NB4 (cell line): ENCODE measurements at regions not wholly inside any gene's neighbourhood (a gene's known extent, or its start where the extent isn't known, plus 50 kb on each side); places are given as distances from the start of the nearest gene placed in this dataset.

Experiments
- DNase-seq: peaks from one replicate; pipeline ENCODE4 v3.0.0; 2010; ENCODE audit warnings: low read depth
- H3K4me3 ChIP-seq: one replicate; pipeline ENCODE4 v1.5.1; 2011; ENCODE audit warnings: mild to moderate bottlenecking, low read depth, low read length, moderate library complexity
- MYC ChIP-seq: IDR thresholded peaks from 2 replicates; pipeline ENCODE4 v1.6.1; 2011; ENCODE audit warnings: low read depth, low read length
- POLR2A ChIP-seq: IDR thresholded peaks from 2 replicates; pipeline ENCODE4 v1.6.1; 2011; ENCODE audit warnings: mild to moderate bottlenecking; ENCODE audit not compliant: insufficient read length; ENCODE audit errors: extremely low read depth
- TF ChIP-seq, protein P1 (sequence below): IDR thresholded peaks from one replicate; pipeline ENCODE4 v1.5.1; 2012; ENCODE audit warnings: low read depth, low read length
- TF ChIP-seq, protein P2 (sequence below): IDR thresholded peaks from 2 replicates; pipeline ENCODE4 v1.6.1; 2011; ENCODE audit warnings: low read depth, low read length

DNA sequence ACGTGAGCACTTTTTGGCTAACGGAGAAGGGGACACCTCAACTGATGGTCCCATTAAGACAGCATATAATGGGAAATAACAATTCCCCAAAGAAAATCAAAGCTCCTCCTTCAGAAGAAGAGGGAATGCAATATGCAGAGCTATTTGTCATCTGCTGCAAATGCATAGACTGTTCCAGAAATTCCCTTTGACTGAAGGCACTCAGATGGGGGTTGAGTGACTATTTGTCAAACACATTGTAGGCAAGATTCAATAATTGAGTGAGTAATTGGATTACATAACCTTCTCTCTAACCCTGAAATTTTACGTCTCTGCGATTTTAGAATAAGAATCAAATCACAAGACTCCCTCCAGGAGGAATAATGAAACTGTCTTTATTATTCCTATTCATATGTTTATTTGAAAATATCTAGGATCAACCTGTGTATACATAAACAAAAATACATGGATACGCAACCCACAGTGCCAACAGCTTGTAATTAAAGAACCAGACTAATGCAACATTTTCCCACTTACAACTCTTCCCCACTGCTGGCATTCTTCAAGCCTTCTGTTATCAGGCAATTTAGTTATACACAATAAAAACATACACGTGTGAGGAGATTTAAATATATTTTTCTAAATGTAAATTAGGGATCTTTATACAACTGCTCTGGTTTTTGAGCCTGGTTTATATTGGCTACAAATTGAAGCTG lies 256.6 kb downstream of the GBA3 start:
- TF ChIP-seq, protein P1, sequence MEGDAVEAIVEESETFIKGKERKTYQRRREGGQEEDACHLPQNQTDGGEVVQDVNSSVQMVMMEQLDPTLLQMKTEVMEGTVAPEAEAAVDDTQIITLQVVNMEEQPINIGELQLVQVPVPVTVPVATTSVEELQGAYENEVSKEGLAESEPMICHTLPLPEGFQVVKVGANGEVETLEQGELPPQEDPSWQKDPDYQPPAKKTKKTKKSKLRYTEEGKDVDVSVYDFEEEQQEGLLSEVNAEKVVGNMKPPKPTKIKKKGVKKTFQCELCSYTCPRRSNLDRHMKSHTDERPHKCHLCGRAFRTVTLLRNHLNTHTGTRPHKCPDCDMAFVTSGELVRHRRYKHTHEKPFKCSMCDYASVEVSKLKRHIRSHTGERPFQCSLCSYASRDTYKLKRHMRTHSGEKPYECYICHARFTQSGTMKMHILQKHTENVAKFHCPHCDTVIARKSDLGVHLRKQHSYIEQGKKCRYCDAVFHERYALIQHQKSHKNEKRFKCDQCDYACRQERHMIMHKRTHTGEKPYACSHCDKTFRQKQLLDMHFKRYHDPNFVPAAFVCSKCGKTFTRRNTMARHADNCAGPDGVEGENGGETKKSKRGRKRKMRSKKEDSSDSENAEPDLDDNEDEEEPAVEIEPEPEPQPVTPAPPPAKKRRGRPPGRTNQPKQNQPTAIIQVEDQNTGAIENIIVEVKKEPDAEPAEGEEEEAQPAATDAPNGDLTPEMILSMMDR, result no peak
- TF ChIP-seq POLR2A (no peak), MYC (no peak)
- TF ChIP-seq, protein P2, sequence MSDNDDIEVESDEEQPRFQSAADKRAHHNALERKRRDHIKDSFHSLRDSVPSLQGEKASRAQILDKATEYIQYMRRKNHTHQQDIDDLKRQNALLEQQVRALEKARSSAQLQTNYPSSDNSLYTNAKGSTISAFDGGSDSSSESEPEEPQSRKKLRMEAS, result no peak
- no peak for DNase-seq
- no peak overlapping the region for H3K4me3 ChIP-seq

DNA sequence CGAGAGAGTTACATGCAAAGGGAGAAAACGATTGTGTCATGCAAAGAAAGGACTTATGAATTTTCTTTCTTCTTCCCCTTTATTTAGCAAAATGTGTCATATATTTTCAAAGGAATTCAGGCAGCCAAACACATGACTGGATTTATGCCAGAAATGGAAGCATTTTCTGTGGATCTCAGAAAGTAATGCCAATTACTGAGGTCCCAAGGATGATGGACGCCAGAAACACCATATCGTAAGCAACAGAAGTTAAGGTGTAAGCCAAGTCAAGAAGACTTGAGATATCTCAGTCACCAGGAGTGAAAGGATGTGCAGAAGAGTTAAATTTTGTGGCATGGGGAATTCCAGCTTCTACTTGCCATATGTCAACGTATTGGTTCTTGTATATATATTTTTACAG lies 255.1 kb downstream of the GBA3 start:
- DNase-seq, result no peak
- H3K4me3 ChIP-seq, result no peak overlapping the region
- TF ChIP-seq, protein P2, result no peak
- TF ChIP-seq, protein P1, result no peak
- TF ChIP-seq POLR2A (no peak), MYC (no peak)

DNA sequence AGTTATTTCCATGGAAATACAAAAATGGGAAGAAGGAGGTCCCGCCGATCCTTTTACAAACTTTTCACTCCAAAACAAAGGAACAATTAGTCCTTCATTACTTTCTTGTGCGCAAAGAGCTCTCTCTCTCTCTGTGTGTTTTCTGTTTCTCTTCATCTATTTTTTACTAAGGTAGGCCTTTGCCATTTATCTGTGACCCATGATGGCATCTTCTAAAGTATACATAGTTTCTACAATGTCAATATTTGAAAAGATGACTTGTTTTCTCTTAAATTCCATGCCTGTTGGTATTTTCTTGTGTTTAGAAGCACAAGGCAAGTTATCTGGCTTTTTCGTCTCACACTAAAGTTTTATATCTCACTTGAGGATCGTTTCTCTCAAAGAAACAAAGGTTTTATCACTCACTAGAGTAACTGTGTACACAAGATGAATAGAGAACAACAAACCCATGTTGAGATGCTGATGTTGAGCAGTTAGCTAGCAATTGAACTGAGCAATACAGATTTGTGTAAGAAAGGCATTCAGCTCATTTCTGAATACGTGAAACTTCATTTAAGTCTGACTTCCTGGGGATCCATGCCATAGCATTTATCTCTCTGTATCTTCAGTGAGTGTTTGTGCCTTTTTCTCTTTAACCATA lies 250.3 kb downstream of the GBA3 start:
- no peak overlapping the region for H3K4me3 ChIP-seq
- no peak for TF ChIP-seq MYC
- TF ChIP-seq POLR2A, result no peak
- TF ChIP-seq, protein P2, result no peak
- TF ChIP-seq, protein P1, result no peak
- no peak for DNase-seq

DNA sequence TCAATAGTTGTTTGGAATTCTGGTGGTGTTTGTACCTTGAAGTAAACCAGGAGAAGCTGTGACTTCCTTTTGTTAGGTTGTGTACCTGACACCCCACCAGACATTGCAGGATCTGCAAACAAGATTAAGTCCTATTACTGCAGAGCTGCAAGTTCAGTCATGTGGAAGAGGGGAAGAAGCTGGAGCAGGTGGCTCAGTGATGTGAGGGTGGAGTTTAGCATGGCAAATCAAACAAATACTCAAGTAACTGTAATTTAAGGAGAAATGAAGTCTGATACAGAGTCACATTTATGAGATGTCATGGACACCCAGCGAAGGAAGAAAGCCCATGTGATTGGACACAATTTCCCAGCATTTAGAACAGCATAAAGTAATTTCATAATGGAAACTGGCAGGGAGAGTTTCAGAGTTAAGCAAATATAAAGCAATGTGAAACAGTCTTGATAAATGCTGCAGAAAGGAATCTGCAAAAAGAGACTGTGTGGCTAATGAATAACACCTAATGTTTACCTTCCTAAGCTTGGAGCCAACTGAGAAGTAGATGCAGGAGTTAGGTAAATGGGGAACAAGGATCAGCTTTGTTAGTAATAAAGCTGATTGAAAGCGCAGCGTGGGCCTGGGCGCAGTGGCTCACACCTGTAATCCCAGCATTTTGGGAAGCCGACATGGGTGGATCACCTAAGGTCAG lies 249.1 kb downstream of the GBA3 start:
- no peak overlapping the region for H3K4me3 ChIP-seq
- no peak for DNase-seq
- TF ChIP-seq, protein P2, result no peak
- no peak for TF ChIP-seq MYC
- TF ChIP-seq, protein P1, result no peak
- no peak for TF ChIP-seq POLR2A

DNA sequence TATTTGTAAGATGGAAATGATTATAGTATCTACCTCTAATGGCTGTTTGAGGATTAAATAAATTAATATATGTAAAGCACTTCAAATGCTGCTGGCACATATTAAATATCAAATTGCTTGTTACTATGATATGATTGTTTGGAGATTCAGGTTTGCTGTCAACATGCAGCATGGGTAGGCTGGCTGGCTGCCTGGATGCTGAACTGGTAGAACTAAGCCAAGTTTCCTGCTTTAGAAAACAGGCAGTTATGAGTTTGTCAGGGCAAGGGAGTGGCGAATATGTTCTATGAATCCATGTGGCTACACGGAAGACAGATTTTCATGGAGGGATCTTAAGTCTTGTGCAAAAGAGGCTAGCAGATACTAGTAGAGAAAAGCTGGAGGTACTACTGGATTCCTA lies 239.6 kb downstream of the GBA3 start:
- TF ChIP-seq, protein P1, result no peak
- TF ChIP-seq MYC (no peak), POLR2A (no peak)
- TF ChIP-seq, protein P2, result no peak
- H3K4me3 ChIP-seq, result no peak overlapping the region
- no peak for DNase-seq
